ENCODE measurements at regions not wholly inside any gene's neighbourhood (a gene's known extent, or its start where the extent isn't known, plus 50 kb on each side); places are given as distances from the start of the nearest gene placed in this dataset.
A peak's percentile ranks its signal among the peaks of the same experiment; 100 is the strongest.

DNA sequence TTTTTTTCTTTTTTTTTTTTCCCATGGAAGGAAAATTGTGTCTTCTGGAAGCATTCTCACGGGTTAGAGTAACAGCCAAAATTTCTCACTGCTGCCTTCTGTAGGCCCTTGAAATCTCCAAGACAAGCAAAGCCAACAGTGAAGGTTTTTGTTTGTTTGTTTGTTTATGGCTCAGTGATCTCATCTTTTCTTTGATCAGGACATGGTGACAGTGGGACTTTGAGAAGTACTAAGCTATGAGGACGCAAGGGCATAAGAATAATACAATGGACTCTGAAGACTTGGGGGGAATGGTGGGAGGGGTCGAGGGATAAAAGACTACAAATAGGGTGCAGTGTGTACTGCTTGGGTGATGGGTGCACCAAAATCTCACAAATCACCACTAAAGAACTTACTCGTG is 419.4 kb downstream of the PTPRC start:
- TF ChIP-seq, protein P1, sequence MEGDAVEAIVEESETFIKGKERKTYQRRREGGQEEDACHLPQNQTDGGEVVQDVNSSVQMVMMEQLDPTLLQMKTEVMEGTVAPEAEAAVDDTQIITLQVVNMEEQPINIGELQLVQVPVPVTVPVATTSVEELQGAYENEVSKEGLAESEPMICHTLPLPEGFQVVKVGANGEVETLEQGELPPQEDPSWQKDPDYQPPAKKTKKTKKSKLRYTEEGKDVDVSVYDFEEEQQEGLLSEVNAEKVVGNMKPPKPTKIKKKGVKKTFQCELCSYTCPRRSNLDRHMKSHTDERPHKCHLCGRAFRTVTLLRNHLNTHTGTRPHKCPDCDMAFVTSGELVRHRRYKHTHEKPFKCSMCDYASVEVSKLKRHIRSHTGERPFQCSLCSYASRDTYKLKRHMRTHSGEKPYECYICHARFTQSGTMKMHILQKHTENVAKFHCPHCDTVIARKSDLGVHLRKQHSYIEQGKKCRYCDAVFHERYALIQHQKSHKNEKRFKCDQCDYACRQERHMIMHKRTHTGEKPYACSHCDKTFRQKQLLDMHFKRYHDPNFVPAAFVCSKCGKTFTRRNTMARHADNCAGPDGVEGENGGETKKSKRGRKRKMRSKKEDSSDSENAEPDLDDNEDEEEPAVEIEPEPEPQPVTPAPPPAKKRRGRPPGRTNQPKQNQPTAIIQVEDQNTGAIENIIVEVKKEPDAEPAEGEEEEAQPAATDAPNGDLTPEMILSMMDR (IDR thresholded peaks at IDR 0.05; ENCODE audit: extremely low read depth, insufficient read depth, missing control alignments), result no peak
- DNase-seq (ENCODE audit: low spot score), result no peak
- in situ Hi-C loops (cut with MboI; ENCODE audit: low pct_unique_long_range_greater_than_20kb, low sequenced_read_pairs, unreplicated experiment), result no loop called here

DNA sequence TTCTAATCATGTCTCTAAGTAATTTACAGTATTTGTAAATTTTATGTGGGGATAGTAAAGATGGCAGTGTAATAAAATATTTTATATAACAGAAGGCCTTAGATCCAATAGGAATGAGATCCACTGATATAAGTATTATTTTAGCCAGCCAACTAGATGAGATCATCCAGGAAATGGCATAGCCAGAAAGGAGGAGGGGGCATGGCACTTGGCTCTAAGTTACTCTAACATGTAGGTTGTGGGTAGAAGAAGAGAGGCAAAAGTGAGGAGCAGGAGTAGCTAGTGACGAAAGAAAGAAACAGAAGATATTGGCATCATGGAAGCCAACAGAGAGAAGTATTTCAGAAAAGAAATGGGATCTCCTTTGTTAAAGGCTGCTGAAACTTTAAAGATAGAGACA is 426.1 kb downstream of the PTPRC start:
- no peak for DNase-seq (ENCODE audit: low spot score)
- in situ Hi-C loops (cut with MboI; ENCODE audit: low pct_unique_long_range_greater_than_20kb, low sequenced_read_pairs, unreplicated experiment), result no loop called here
- TF ChIP-seq, protein P1 (IDR thresholded peaks at IDR 0.05; ENCODE audit: extremely low read depth, insufficient read depth, missing control alignments), result no peak

DNA sequence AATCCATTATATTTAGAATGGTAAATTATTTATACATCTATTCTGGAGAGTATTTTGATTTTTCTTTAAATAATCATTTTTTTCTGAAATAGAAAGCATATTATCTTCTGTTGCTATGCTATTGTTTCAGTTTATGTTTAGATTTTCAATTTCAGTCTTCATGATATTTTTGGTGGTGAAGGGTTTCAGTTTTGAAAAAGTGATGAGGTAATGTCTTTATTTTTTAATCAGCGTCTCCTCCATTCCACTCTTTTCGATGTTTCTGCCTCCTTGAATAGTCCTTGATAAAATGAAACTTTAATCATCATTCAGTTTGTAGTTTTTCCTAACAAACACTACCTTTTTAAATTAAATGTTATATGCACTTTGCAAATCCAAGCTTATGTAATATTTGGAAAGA is 428.6 kb downstream of the PTPRC start:
- TF ChIP-seq, protein P1 (IDR thresholded peaks at IDR 0.05; ENCODE audit: extremely low read depth, insufficient read depth, missing control alignments), result no peak
- in situ Hi-C loops (cut with MboI; ENCODE audit: low pct_unique_long_range_greater_than_20kb, low sequenced_read_pairs, unreplicated experiment), result no loop called here
- DNase-seq (ENCODE audit: low spot score), result peak; percentile 16

DNA sequence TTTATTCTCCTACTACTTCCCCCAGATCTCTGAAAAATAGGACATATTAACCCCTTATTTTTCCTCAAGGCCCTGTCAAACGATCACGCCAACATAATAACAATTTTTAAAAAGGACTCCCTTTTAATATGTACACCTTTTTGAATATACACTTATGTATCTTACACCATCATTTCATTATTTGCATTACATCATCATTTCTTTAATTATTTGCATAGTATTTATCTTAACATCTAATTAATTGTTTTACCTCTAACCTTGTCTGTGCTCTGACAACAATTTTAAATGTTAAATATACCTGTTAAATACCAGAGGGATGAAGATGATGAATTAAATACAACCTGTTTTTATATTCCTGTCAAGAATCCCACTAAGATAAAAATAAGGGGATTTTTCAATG is 432.2 kb downstream of the PTPRC start:
- DNase-seq (ENCODE audit: low spot score), result no peak
- in situ Hi-C loops (cut with MboI; ENCODE audit: low pct_unique_long_range_greater_than_20kb, low sequenced_read_pairs, unreplicated experiment), result no loop called here
- TF ChIP-seq, protein P1 (IDR thresholded peaks at IDR 0.05; ENCODE audit: extremely low read depth, insufficient read depth, missing control alignments), result no peak

DNA sequence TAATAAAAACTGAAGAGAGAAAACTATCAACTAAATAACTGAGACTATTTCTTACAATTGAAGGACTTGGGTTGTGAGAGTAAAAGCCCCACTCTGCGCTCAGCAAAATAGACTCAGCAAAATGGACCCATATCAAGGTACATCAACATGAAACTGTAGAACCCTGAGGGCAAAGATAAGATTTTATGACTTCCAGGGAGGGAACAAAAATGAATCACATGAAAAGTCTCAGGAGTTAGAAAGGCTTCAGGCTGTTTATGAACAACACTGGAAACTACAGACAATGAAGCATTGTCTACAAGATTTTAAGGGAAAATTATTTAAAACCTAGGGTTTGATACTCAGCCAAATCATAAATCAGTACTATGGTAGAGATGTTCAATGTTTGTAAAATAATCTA is 434.3 kb downstream of the PTPRC start:
- TF ChIP-seq, protein P1 (IDR thresholded peaks at IDR 0.05; ENCODE audit: extremely low read depth, insufficient read depth, missing control alignments), result no peak
- in situ Hi-C loops (cut with MboI; ENCODE audit: low pct_unique_long_range_greater_than_20kb, low sequenced_read_pairs, unreplicated experiment), result no loop called here
- DNase-seq (ENCODE audit: low spot score), result no peak

DNA sequence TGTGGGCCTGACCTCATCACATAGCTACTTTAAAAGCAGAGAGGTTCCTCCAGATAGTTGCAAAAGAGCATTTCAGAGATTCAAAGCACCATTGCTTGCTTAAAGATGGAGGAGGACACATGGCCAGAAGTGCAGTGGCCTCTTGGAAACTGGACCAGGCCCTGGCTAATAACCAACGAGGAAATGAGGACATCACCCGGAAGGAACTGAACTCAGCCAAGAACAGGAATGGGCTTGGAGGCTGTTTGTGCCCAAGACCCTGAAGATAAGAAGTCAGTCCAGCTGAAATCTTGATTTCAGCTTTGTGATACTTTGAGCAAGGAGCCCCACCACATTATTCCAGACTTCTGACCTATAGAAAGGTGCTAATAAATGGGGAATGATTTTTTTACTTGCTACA is 437.0 kb downstream of the PTPRC start:
- DNase-seq (ENCODE audit: low spot score), result no peak
- TF ChIP-seq, protein P1 (IDR thresholded peaks at IDR 0.05; ENCODE audit: extremely low read depth, insufficient read depth, missing control alignments), result no peak
- in situ Hi-C loops (cut with MboI; ENCODE audit: low pct_unique_long_range_greater_than_20kb, low sequenced_read_pairs, unreplicated experiment), result no loop called here

DNA sequence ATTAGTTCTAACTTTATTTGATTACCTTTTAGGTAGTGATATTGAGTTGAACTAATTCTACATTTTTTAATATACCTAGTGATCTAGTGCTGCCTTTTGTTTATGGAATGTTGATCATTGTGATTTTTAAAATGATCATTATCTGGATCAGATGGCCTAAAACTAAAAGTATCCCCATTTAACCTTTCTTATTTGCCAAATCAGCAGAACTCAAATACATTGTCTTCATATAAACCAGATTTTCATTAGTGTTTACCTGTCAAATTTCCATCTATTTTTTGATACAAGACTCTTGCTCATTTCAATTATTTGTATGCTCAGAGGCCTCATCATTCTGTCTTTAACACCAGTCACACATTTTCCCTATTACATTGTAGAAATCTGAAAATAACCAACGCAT is 441.2 kb downstream of the PTPRC start:
- DNase-seq (ENCODE audit: low spot score), result no peak
- in situ Hi-C loops (cut with MboI; ENCODE audit: low pct_unique_long_range_greater_than_20kb, low sequenced_read_pairs, unreplicated experiment), result no loop called here
- TF ChIP-seq, protein P1 (IDR thresholded peaks at IDR 0.05; ENCODE audit: extremely low read depth, insufficient read depth, missing control alignments), result no peak

All from GM13977 (cell line).